ENCODE measurements at regions not wholly inside any gene's neighbourhood (a gene's known extent, or its start where the extent isn't known, plus 50 kb on each side); places are given as distances from the start of the nearest gene placed in this dataset.

DNA sequence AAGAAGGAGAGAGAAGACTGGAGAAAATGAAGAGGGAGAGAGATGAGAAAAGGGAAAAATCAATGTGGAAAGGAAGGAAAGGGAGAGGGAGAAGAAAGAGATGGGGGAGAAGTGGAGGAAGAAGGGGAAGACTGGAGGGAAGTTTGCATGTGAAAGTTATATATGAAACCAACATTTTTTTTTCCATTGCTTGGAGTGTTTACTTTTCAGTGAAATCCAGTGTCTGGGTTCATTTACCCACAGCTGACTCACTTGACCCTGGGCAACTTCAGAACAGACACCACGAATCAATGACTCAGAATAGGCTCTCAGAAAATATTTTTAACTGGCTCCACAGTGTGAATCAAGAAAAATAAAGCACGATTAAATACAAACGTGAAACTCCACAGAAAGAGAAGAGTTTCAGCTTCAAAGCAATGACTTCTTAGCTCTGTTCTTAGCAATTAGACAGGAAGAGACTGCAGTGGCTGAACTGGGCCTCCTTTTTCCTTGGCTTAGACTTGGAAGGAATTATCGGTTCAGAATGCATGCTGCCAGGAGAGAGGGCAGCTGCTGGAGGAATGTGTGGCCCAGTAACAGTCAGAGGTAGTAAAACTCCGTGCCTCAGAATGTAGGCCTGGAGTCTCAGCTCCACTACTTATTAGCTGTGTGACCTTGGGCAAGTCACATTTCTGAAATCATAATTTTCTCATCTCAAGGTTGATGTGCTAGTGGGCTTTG, 237.5 kb downstream of the MIAT start:
- CTCF ChIA-PET, result no interaction called here

DNA sequence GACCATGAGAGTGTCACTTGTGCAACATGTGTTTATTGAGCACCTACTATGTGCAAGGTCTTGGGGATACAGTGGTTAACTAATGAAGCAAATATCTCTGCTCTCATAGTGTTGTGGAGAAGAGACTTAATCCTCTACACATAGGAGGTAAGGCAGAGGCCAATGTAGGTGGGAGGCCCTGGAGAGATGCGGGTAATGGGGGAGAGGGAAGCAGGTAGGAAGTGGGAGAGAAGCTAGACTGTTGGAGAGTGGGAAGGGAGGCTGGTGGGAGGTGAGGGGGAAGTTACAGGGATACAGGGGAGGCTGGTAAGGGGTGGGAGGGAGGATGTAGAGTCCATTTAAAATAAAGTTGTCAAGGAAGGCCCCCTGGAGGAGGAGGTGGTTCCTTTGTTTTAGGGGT, 240.0 kb downstream of the MIAT start:
- DNase-seq (ENCODE audit: low spot score), result no peak
- no peak overlapping the region for H3K27ac ChIP-seq
- TF ChIP-seq, protein P1, sequence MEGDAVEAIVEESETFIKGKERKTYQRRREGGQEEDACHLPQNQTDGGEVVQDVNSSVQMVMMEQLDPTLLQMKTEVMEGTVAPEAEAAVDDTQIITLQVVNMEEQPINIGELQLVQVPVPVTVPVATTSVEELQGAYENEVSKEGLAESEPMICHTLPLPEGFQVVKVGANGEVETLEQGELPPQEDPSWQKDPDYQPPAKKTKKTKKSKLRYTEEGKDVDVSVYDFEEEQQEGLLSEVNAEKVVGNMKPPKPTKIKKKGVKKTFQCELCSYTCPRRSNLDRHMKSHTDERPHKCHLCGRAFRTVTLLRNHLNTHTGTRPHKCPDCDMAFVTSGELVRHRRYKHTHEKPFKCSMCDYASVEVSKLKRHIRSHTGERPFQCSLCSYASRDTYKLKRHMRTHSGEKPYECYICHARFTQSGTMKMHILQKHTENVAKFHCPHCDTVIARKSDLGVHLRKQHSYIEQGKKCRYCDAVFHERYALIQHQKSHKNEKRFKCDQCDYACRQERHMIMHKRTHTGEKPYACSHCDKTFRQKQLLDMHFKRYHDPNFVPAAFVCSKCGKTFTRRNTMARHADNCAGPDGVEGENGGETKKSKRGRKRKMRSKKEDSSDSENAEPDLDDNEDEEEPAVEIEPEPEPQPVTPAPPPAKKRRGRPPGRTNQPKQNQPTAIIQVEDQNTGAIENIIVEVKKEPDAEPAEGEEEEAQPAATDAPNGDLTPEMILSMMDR (conservative IDR thresholded peaks at IDR 0.05; ENCODE audit: low read depth), result no peak
- POLR2A ChIA-PET (ENCODE audit: low non-redundant PET), result no interaction called here
- CTCF ChIA-PET, result no interaction called here

More for the DNA sequence above, 237.5 kb downstream of the MIAT start:
- TF ChIP-seq, protein P1 (conservative IDR thresholded peaks at IDR 0.05; ENCODE audit: low read depth), result no peak
- DNase-seq (ENCODE audit: low spot score), result peak; percentile 85
- H3K27ac ChIP-seq, result peak overlapping the region; percentile 82
- POLR2A ChIA-PET (ENCODE audit: low non-redundant PET), result no interaction called here

DNA sequence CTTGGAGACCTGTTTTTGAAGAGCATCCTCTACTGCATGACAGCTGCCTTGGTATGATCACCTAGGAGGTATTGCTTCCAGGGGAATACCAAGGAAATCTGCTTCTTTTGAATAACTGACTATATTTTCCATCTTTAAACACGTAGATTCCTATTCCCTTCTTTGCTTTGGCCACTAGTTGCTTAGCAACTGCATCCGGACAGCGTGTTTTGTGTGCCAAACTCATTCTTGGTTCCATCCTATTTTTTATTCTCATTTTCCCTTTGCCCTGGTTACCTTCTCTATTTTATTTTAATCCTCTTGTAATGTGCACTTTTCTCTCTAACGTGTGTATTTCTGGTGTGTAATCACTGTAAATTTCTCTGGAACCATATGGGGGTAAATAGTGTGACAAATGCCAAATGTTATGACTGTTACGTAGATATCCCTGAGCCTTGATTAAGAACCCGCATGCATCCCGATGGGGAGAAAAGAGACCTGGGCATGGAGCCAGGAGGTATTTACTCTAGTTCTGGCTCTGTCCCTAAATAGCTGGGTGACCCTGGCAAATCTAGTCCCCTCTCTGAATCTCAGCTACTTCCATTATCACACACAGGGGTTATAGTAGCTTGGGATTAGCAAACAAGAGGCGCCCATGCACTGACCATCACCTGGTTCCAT, 241.7 kb downstream of the MIAT start:
- TF ChIP-seq, protein P1 (conservative IDR thresholded peaks at IDR 0.05; ENCODE audit: low read depth), result no peak
- POLR2A ChIA-PET (ENCODE audit: low non-redundant PET), result no interaction called here
- CTCF ChIA-PET, result interaction anchor here (0.7 kb wide), 1 partner anchor 275 kb away, joined by 3 read pairs; no protein-coding TSS in a partner anchor
- H3K27ac ChIP-seq, result no peak overlapping the region
- DNase-seq (ENCODE audit: low spot score), result no peak

DNA sequence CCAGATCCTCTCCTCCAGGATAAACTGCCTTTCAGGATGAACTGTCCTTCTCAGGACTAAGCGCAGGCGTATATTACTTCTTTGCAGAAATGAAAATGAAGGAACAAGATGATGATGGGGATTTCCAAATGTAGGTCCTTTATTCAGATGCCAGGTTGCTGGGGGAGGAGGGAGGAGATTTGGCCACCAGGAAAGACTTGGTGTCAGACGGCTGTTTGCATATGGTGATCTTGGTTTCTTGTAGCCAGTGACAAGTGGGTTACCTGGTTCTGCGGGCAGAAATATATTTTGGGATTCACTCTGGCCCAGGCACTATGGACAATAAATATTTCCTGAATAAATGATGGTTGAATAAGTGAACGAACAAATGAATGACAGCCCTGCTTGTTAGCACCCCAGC, 243.4 kb downstream of the MIAT start:
- H3K27ac ChIP-seq, result no peak overlapping the region
- DNase-seq (ENCODE audit: low spot score), result no peak
- TF ChIP-seq, protein P1 (conservative IDR thresholded peaks at IDR 0.05; ENCODE audit: low read depth), result no peak
- ChIA-PET CTCF (no interaction called here), POLR2A (ENCODE audit: low non-redundant PET) (no interaction called here)

DNA sequence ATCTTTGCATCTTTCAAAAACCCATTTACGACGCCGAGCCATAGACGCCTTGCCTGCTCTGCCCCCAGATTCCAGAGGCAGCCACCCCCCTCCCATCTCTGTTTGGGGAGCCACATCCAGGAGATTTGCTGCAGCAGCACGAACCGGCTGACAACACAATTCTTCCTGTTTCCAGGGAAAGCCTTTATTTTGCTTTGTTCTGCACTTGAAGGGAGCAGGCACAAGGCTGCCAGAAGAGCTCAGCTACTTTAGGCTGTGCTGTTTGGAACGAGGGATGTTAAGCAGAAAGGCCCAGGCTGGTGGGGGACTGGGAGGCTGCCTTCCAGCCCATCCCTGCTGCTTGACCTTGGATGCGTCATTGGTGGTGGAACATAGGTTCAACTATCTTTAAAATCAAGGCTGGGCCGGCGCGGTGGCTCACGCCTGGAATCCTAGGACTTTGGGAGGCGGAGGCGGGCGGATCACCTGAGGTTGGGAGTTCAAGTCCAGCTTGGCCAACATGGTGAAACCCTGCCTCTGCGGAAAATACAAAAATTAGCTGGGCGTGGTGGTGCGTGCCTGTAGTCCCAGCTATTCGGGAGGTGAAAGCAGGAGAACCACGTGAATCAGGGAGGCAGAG, 243.9 kb downstream of the MIAT start:
- no peak overlapping the region for H3K27ac ChIP-seq
- TF ChIP-seq, protein P1 (conservative IDR thresholded peaks at IDR 0.05; ENCODE audit: low read depth), result no peak
- no peak for DNase-seq (ENCODE audit: low spot score)
- ChIA-PET CTCF (no interaction called here), POLR2A (ENCODE audit: low non-redundant PET) (no interaction called here)

DNA sequence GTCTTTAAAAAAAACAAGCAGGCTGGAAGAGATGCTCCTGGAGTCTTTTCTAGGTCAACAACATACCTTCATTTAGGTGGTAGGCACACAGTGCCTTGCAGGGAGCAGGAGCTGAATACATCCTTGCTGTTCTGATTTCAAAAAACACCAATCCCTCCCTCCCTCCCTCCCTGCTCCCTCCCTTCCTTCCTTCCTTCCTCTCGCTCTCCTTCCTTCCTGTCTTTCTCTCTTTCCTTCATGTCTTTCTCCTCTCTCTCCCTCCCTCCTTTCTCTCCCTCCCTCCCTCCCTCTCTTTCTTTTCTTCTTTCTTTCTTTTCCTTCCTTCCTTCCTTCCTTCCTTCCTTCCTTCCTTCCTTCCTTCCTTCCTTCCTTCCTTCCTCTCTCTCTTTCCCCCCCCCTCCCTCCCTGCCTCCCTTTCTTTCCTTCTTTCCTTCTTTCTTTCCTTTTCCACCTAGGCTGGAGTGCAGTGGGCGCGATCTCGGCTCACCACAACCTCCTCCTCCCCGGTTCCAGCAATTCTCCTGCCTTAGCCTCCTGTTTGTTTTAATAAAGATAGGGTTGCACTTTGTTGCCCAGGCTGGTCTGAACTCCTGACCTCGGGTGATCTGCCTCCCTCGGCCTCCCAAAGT, 245.1 kb downstream of the MIAT start:
- CTCF ChIA-PET, result no interaction called here
- POLR2A ChIA-PET (ENCODE audit: low non-redundant PET), result no interaction called here
- TF ChIP-seq, protein P1 (conservative IDR thresholded peaks at IDR 0.05; ENCODE audit: low read depth), result no peak
- no peak overlapping the region for H3K27ac ChIP-seq
- no peak for DNase-seq (ENCODE audit: low spot score)
